ENCODE measurements at regions not wholly inside any gene's neighbourhood (a gene's known extent, or its start where the extent isn't known, plus 50 kb on each side); places are given as distances from the start of the nearest gene placed in this dataset.
A peak's percentile ranks its signal among the peaks of the same experiment; 100 is the strongest.

- TF ChIP-seq CTCF (IDR thresholded peaks at IDR 0.05; ENCODE audit: low read length, missing control alignments) = no peak
- DNase-seq (ENCODE audit: low read depth) = no peak
- no peak overlapping the region for H3K4me3 ChIP-seq (replicated peaks; ENCODE audit: low read depth, low read length)
Measured at GRCh38 chr5:67530609-67531255, 334.1 kb upstream of the CD180 start.

DNA sequence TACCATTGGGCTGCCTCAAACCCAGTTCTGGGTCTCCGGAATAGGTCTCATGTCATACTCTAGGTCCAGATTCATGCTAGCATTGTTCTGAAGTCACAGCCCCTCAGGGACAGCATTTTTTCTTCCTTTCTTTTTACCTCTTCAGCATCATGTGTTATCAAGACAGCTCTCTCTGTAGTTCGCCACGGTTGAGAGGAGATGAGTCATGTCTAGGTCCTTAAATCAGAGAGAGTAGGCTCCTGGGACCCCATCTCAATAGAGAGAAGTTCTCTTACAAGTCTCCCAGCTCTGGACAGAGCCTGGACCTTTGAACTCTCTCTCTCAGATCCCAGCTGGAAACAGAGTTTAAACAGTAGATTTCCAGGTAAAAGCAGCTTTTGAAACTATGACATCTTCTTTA is 332.4 kb upstream of the CD180 start:
- H3K4me3 ChIP-seq (replicated peaks; ENCODE audit: low read depth, low read length) = no peak overlapping the region
- no peak for TF ChIP-seq CTCF (IDR thresholded peaks at IDR 0.05; ENCODE audit: low read length, missing control alignments)
- no peak for DNase-seq (ENCODE audit: low read depth)

GRCh38 chr5:67526793-67527192 is 330.2 kb upstream of the CD180 start:
- H3K4me3 ChIP-seq (replicated peaks; ENCODE audit: low read depth, low read length) = no peak overlapping the region
- DNase-seq (ENCODE audit: low read depth) = no peak
- no peak for TF ChIP-seq CTCF (IDR thresholded peaks at IDR 0.05; ENCODE audit: low read length, missing control alignments)

- H3K4me3 ChIP-seq (replicated peaks; ENCODE audit: low read depth, low read length) = no peak overlapping the region
- DNase-seq (ENCODE audit: low read depth) = no peak
- no peak for TF ChIP-seq CTCF (IDR thresholded peaks at IDR 0.05; ENCODE audit: low read length, missing control alignments)
Measured at GRCh38 chr5:67520161-67520908, 323.7 kb upstream of the CD180 start.

GRCh38 chr5:67518227-67518626 is 321.6 kb upstream of the CD180 start:
- no peak for DNase-seq (ENCODE audit: low read depth)
- TF ChIP-seq CTCF (IDR thresholded peaks at IDR 0.05; ENCODE audit: low read length, missing control alignments) = no peak
- H3K4me3 ChIP-seq (replicated peaks; ENCODE audit: low read depth, low read length) = no peak overlapping the region

GRCh38 chr5:67516948-67517565 is 320.5 kb upstream of the CD180 start:
- peak; percentile 77 for DNase-seq (ENCODE audit: low read depth)
- no peak for TF ChIP-seq CTCF (IDR thresholded peaks at IDR 0.05; ENCODE audit: low read length, missing control alignments)
- H3K4me3 ChIP-seq (replicated peaks; ENCODE audit: low read depth, low read length) = no peak overlapping the region
